ENCODE measurements at regions not wholly inside any gene's neighbourhood (a gene's known extent, or its start where the extent isn't known, plus 50 kb on each side); places are given as distances from the start of the nearest gene placed in this dataset.

DNA sequence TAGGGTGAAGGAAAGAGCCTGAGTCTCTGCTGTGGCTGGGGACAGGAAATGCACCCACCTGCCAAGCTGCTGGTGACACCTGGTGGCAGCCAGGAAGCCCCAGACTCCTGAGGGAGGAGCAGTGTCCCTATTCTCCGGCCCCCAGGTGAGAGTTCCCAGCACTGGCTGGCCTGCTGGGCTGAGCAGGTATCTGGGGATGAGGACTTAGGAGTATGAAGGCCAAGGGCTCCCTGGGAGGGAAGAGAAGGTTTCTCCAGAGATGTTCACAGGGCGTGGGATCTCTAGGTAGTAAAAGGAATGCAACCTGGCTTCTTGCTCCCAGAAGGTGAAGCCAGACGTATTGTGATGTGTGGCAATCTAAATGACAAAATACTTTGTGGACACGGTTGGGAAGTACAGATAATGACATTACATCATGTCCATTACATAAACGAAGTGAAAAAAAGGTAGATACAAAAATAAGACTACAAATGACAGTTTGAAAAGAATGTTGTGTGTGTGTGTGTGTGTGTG, 75.8 kb upstream of the SLC1A4 start (continued):
- TF ChIP-seq, protein P1, sequence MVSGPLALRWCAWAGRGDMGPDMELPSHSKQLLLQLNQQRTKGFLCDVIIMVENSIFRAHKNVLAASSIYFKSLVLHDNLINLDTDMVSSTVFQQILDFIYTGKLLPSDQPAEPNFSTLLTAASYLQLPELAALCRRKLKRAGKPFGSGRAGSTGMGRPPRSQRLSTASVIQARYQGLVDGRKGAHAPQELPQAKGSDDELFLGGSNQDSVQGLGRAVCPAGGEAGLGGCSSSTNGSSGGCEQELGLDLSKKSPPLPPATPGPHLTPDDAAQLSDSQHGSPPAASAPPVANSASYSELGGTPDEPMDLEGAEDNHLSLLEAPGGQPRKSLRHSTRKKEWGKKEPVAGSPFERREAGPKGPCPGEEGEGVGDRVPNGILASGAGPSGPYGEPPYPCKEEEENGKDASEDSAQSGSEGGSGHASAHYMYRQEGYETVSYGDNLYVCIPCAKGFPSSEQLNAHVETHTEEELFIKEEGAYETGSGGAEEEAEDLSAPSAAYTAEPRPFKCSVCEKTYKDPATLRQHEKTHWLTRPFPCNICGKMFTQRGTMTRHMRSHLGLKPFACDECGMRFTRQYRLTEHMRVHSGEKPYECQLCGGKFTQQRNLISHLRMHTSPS (CRISPR knock-in tag; IDR thresholded peaks at IDR 0.05; ENCODE audit: low read depth): no peak
- TF ChIP-seq, protein P2, sequence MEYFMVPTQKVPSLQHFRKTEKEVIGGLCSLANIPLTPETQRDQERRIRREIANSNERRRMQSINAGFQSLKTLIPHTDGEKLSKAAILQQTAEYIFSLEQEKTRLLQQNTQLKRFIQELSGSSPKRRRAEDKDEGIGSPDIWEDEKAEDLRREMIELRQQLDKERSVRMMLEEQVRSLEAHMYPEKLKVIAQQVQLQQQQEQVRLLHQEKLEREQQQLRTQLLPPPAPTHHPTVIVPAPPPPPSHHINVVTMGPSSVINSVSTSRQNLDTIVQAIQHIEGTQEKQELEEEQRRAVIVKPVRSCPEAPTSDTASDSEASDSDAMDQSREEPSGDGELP (IDR thresholded peaks at IDR 0.05; ENCODE audit: borderline replicate concordance, low read depth): no peak
- TF ChIP-seq, protein P3, sequence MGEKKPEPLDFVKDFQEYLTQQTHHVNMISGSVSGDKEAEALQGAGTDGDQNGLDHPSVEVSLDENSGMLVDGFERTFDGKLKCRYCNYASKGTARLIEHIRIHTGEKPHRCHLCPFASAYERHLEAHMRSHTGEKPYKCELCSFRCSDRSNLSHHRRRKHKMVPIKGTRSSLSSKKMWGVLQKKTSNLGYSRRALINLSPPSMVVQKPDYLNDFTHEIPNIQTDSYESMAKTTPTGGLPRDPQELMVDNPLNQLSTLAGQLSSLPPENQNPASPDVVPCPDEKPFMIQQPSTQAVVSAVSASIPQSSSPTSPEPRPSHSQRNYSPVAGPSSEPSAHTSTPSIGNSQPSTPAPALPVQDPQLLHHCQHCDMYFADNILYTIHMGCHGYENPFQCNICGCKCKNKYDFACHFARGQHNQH (CRISPR knock-in tag; IDR thresholded peaks at IDR 0.05): 0 out of 2 replicates have a peak, but pooled peaks have one; percentile 33
- TF ChIP-seq, protein P4, sequence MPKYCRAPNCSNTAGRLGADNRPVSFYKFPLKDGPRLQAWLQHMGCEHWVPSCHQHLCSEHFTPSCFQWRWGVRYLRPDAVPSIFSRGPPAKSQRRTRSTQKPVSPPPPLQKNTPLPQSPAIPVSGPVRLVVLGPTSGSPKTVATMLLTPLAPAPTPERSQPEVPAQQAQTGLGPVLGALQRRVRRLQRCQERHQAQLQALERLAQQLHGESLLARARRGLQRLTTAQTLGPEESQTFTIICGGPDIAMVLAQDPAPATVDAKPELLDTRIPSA (CRISPR knock-in tag; IDR thresholded peaks at IDR 0.05; ENCODE audit: borderline replicate concordance): no peak
- TF ChIP-seq TEAD3 (CRISPR knock-in tag; optimal IDR thresholded peaks at IDR 0.05; ENCODE audit: borderline replicate concordance): peak; percentile 61
- peak; percentile 49; the same call in 1 of the 2 replicates for TF ChIP-seq ZNF501 (CRISPR knock-in tag; IDR thresholded peaks at IDR 0.05)
- no peak for TF ChIP-seq DMAP1 (CRISPR knock-in tag; IDR thresholded peaks at IDR 0.05)
- no peak for TF ChIP-seq ZNF451 (CRISPR knock-in tag; IDR thresholded peaks at IDR 0.05)
- 0 out of 2 replicates have a peak, but pooled peaks have one; percentile 32 for TF ChIP-seq FOXO1 (CRISPR knock-in tag; IDR thresholded peaks at IDR 0.05)
- no peak for TF ChIP-seq PAWR (CRISPR knock-in tag; IDR thresholded peaks at IDR 0.05; ENCODE audit: borderline replicate concordance)
- TF ChIP-seq FOXM1 (CRISPR knock-in tag; IDR thresholded peaks at IDR 0.05): no peak
- TF ChIP-seq SPEN (CRISPR knock-in tag; IDR thresholded peaks at IDR 0.05; ENCODE audit: low read depth): no peak
- TF ChIP-seq, protein P5, sequence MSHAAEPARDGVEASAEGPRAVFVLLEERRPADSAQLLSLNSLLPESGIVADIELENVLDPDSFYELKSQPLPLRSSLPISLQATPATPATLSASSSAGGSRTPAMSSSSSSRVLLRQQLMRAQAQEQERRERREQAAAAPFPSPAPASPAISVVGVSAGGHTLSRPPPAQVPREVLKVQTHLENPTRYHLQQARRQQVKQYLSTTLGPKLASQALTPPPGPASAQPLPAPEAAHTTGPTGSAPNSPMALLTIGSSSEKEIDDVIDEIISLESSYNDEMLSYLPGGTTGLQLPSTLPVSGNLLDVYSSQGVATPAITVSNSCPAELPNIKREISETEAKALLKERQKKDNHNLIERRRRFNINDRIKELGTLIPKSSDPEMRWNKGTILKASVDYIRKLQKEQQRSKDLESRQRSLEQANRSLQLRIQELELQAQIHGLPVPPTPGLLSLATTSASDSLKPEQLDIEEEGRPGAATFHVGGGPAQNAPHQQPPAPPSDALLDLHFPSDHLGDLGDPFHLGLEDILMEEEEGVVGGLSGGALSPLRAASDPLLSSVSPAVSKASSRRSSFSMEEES (CRISPR knock-in tag; IDR thresholded peaks at IDR 0.05): no peak
- no peak for TF ChIP-seq MYC (CRISPR knock-in tag; IDR thresholded peaks at IDR 0.05; ENCODE audit: borderline replicate concordance)
- no peak for TF ChIP-seq ZNF317 (CRISPR knock-in tag; IDR thresholded peaks at IDR 0.05)
- TF ChIP-seq, protein P6, sequence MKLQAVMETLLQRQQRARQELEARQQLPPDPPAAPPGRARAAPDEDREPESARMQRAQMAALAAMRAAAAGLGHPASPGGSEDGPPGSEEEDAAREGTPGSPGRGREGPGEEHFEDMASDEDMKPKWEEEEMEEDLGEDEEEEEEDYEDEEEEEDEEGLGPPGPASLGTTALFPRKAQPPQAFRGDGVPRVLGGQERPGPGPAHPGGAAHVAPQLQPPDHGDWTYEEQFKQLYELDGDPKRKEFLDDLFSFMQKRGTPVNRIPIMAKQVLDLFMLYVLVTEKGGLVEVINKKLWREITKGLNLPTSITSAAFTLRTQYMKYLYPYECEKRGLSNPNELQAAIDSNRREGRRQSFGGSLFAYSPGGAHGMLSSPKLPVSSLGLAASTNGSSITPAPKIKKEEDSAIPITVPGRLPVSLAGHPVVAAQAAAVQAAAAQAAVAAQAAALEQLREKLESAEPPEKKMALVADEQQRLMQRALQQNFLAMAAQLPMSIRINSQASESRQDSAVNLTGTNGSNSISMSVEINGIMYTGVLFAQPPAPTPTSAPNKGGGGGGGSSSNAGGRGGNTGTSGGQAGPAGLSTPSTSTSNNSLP (IDR thresholded peaks at IDR 0.05; ENCODE audit: low read depth, low read length): no peak

All from HepG2 (cell line).